Lung microvascular endothelial cell (primary cell): ENCODE measurements at regions not wholly inside any gene's neighbourhood (a gene's known extent, or its start where the extent isn't known, plus 50 kb on each side); places are given as distances from the start of the nearest gene placed in this dataset.

Source experiments
- DNase-seq, 2 donors: peaks; one replicate each; pipeline versions ENCODE4 v3.0.0 to v3.0.0-alpha.2; 2010; ENCODE audit warnings: low read depth in 2 of 2

GRCh38 chr11:115712296-115712695 lies 208.1 kb upstream of the CADM1 start:
- no peak for DNase-seq

- DNase-seq, result no peak
Observed at GRCh38 chr11:115710980-115711379, 206.8 kb upstream of the CADM1 start.

DNA sequence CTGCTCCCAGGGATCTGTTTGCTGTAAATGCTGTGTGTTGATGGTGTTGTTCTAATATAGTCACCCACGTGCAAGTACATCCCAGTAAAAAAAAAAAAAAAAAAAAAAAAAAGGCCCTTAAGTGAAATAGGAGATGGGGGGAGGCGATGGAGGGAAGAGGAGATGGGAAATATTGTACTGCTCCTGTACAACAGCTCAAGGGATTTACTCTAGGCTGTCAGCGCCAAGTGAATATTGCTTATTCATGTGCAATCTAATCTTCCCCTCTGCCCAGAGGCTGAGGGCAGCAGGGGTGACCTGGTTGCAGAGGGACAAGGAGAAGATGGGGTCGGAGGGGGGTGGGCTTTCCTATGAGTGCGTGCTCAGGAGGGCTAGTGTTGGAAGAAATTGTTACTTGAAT lies 206.2 kb upstream of the CADM1 start:
- DNase-seq, result no peak

- no peak for DNase-seq
Observed at GRCh38 chr11:115709297-115709696, 205.1 kb upstream of the CADM1 start.

- DNase-seq, result no peak
Observed at GRCh38 chr11:115707180-115707905, 203.1 kb upstream of the CADM1 start.

DNA sequence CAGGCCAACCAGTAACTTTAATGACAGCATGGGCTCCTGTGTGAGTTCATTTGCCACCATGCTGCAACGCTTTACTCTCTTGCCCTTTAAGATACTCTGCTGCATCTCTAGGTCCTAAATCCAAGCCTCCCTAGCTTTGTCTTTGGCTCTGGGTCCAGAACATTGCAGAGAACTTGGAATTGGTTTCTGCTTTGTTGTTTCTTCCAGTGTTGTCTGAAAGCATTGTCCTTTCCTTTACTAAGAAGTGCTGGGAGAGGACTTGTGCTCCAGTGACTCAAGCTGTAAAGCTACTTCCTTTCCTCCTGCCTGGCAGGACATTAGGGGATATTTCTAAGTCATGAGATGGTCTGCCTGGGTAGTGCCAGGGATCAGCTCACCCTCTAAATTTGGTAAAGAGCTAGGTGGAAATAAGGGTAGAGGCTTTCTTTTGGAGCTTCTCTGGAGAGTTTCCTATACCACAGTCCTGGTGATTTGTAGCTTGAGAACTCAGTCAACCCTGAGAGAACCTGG lies 202.5 kb upstream of the CADM1 start:
- no peak for DNase-seq

DNA sequence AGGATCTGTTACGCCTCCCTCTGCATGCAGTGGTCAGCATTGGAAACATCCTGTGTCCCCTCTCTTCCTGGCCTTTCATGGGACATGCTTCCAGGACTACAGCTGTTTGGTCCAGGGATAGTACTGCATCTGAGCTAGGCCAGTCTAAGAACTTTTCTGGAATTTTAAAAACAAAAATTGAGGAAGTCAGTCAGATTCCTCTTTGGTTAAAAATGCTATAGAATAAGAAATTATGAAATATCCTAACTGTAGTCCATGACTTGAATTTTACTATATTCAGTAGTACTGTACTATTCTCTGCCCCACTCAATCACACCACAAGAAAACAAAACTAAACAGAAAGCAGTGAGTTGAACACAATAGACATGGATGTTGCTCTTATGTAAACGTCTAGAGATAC lies 201.0 kb upstream of the CADM1 start:
- no peak for DNase-seq

GRCh38 chr11:115700981-115701875 lies 197.0 kb upstream of the CADM1 start:
- DNase-seq, result no peak

- no peak for DNase-seq
Observed at GRCh38 chr11:115700496-115700895, 196.3 kb upstream of the CADM1 start.

DNA sequence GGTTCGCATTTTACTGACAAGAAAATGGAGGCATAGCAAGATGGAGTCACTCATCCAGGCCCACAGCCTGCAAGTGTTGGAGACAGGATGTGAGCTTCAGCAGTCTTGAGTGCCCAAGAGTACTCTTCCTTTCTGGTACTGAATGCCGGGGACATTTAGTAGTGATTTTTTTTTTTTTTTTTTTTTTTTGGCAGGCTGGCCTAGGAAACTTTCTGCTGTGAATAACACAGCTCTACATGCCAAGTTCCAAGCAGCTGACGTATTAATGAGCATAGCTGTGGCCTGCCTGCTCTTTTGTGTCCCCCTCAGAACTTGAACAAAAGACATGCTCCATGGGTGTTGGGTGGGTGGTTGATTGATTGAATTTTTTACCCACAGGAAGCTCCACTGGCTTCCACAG lies 195.5 kb upstream of the CADM1 start:
- no peak for DNase-seq

GRCh38 chr11:115699326-115699725 lies 195.1 kb upstream of the CADM1 start:
- no peak for DNase-seq

GRCh38 chr11:115698243-115698642 lies 194.0 kb upstream of the CADM1 start:
- DNase-seq, result no peak

GRCh38 chr11:115696563-115696962 lies 192.3 kb upstream of the CADM1 start:
- DNase-seq, result no peak

- no peak for DNase-seq
Observed at GRCh38 chr11:115695677-115696364, 191.6 kb upstream of the CADM1 start.

- DNase-seq, result no peak
Observed at GRCh38 chr11:115693002-115693401, 188.8 kb upstream of the CADM1 start.

- no peak for DNase-seq
Observed at GRCh38 chr11:115691030-115691429, 186.8 kb upstream of the CADM1 start.

DNA sequence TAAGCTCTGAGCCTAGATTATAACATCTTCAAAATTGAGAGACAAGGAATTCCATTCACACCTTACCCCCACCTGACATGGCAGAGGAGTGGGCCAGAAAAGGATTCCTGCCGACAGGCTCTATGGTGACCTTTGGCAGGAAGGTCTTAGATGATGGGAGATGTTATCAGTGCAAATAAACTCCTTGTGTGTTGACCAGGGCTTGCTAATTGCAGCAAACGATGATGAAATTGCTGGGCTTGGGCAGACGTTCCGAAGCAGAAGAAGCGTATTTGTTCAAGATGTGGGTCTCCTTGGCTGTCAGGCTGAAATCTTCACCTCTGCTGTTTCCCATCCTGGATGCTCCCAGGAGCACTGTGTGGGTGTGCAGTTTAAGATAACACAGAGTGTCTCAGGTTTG lies 183.7 kb upstream of the CADM1 start:
- DNase-seq, result no peak

DNA sequence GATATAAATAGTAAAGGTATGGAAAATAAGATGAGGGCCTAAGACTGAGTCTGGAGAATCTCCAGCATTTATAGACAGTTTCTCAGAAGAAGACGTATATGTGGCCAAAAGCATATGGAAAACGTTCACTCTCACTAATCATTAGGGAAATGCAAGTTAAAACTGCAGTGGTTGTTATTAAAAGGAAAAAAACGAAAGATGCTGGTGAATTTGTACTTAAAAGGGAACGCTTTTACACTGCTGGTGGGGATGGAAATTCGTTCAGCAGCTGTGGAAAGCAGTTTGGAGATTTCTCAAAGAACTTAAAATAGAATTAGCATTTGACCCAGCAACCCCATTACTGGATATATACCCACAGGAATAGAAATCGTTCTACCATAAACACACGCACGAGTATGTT lies 180.5 kb upstream of the CADM1 start:
- DNase-seq, result no peak

DNA sequence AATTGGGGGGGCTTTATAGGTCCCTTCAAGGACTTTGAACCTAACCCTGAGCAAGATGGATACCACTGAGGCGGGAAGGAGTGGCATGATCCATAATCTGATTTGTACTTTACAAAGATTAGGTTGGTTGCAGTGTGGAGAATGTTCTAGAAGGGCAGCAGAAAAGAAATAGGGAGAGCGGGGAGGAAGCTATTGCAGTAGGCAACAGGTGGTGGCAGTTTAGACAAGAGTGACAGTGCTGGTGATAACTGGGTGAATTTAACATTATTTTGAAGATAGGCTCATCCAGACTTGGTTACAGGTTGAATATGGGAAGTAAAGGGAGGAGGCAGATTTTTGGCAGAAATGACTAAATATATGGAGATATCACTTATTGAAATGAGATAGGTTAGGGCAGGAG lies 179.9 kb upstream of the CADM1 start:
- DNase-seq, result no peak

DNA sequence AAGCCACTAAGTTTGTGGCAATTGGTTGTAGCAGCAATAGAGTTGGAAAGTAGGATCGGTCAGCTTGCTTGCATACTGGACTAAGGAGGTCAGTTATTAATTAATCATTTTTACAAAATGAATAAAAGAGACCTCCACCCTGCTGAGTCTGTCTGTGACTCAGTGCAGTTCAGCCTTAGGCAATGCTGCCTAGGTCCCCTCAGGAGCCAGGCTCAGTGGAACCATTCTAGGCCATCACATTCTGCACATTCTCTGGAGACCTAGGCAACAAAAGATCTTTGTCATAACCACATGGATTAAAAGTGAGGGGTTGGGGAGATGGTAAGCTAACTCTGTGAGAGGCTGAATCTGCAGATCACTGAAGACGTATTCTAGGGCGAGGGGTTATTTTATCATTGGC lies 178.7 kb upstream of the CADM1 start:
- DNase-seq, result no peak

GRCh38 chr11:115682101-115682500 lies 177.9 kb upstream of the CADM1 start:
- no peak for DNase-seq

GRCh38 chr11:115679945-115680344 lies 175.7 kb upstream of the CADM1 start:
- no peak for DNase-seq
